HFFc6 (cell line): ENCODE measurements at regions not wholly inside any gene's neighbourhood (a gene's known extent, or its start where the extent isn't known, plus 50 kb on each side); places are given as distances from the start of the nearest gene placed in this dataset.

Source experiments
- DNase-seq: peaks from one replicate; pipeline ENCODE4 v3.0.0-alpha.2; 2018
- H3K27ac Mint-ChIP-seq: 2 replicates; pipeline ENCODE4 v1.8.0; 2020; ENCODE audit warnings: mild to moderate bottlenecking, mixed read lengths
- H3K27me3 Mint-ChIP-seq: 2 replicates; pipeline ENCODE4 v1.8.0; 2021; ENCODE audit warnings: mild to moderate bottlenecking, moderate library complexity, mixed read lengths; ENCODE audit not compliant: insufficient read depth
- H3K36me3 Mint-ChIP-seq: 2 replicates; pipeline ENCODE4 v1.8.0; 2021; ENCODE audit warnings: low read depth, mixed read lengths
- H3K4me1 Mint-ChIP-seq: 2 replicates; pipeline ENCODE4 v1.8.0; 2020; ENCODE audit warnings: low read depth, mixed read lengths
- H3K4me3 Mint-ChIP-seq: 2 replicates; pipeline ENCODE4 v1.8.0; 2020; ENCODE audit warnings: mild to moderate bottlenecking, moderate library complexity, mixed read lengths
- H3K9me3 Mint-ChIP-seq: 2 replicates; pipeline ENCODE4 v1.8.0; 2020; ENCODE audit warnings: mild to moderate bottlenecking, mixed read lengths
- TF ChIP-seq, protein P1 (sequence below): fragments of 200-600 bp; sonication (generic); IDR thresholded peaks from 2 replicates; pipeline ENCODE4 v1.5.0; 2021; ENCODE audit warnings: antibody characterized with exemption, mild to moderate bottlenecking

DNA sequence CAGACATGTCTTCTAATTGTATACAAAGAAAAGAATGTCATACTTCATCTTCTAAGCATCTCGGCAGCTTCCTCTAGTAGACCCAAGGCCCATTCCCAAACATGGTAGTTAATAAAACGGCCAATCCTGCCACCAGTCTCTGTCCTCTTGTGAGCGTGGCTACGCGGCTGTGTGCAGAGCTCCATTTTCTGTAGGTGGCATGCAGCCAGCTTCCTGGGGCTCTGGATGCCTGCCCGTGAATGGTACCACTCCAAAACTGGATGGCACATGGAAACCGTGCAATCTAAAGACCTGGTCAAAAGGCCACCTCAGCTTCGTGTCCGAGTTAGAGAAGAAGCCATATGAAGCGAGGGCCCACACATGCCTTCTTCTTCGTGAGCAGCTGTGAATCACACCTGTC lies 110.7 kb downstream of the SIPA1L2 start:
- no peak overlapping the region for H3K27ac Mint-ChIP-seq
- H3K36me3 Mint-ChIP-seq = peaks cover 5% of the 10 kb centered on the region; the same call in 1 of the 2 replicates
- no peak for DNase-seq
- TF ChIP-seq, protein P1, sequence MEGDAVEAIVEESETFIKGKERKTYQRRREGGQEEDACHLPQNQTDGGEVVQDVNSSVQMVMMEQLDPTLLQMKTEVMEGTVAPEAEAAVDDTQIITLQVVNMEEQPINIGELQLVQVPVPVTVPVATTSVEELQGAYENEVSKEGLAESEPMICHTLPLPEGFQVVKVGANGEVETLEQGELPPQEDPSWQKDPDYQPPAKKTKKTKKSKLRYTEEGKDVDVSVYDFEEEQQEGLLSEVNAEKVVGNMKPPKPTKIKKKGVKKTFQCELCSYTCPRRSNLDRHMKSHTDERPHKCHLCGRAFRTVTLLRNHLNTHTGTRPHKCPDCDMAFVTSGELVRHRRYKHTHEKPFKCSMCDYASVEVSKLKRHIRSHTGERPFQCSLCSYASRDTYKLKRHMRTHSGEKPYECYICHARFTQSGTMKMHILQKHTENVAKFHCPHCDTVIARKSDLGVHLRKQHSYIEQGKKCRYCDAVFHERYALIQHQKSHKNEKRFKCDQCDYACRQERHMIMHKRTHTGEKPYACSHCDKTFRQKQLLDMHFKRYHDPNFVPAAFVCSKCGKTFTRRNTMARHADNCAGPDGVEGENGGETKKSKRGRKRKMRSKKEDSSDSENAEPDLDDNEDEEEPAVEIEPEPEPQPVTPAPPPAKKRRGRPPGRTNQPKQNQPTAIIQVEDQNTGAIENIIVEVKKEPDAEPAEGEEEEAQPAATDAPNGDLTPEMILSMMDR = no peak
- peaks cover 49% of the 10 kb centered on the region for H3K9me3 Mint-ChIP-seq
- H3K4me1 Mint-ChIP-seq = no peaks in the 10 kb centered on the region
- no peak overlapping the region for H3K4me3 Mint-ChIP-seq
- no peaks in the 10 kb centered on the region; the same call in 1 of the 2 replicates for H3K27me3 Mint-ChIP-seq

DNA sequence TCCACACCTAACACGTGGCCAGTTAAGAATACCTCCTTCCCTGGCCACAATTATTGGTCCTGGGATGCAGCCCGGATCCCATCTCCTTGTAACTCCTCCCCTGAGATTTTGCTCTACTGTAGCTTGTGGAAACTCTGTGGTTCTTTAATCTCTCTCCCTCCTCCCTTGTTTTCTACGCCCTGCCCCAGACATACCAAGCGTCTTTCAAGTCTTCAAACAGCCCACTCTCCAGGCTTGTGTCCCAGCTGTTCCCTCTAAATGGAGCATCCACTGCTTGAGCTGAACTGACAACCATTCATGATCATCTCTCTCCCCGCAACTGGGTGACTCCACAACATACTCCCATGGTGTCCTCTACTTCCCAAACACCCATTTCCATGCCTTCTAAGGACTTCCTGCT lies 111.6 kb downstream of the SIPA1L2 start:
- TF ChIP-seq, protein P1 = no peak
- DNase-seq = no peak
- peaks cover 52% of the 10 kb centered on the region for H3K9me3 Mint-ChIP-seq
- H3K4me1 Mint-ChIP-seq = no peaks in the 10 kb centered on the region
- H3K4me3 Mint-ChIP-seq = no peak overlapping the region
- H3K27me3 Mint-ChIP-seq = no peaks in the 10 kb centered on the region; the same call in 1 of the 2 replicates
- H3K36me3 Mint-ChIP-seq = peaks cover 5% of the 10 kb centered on the region; the same call in 1 of the 2 replicates
- H3K27ac Mint-ChIP-seq = no peak overlapping the region

DNA sequence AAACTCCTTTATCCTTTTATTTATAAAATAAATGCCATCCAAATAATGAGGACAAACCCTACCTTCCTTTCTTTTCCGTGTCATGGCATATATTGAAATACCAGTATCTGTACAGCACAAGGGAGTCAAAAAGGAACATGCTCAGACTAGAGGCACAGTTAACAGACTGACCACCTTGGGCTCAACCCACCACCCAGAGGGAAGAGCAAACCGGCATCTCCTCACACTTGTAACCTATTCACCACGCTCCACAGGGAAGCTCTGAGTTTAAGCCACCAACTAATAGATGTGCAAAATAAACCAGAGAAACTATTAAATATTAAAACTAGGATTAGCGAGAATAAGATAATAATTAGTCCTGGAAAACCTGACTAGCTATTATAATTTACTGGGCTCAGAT lies 112.7 kb downstream of the SIPA1L2 start:
- no peak overlapping the region for H3K4me3 Mint-ChIP-seq
- TF ChIP-seq, protein P1 = no peak
- H3K27ac Mint-ChIP-seq = no peak overlapping the region
- H3K4me1 Mint-ChIP-seq = no peaks in the 10 kb centered on the region
- no peak for DNase-seq
- H3K27me3 Mint-ChIP-seq = no peaks in the 10 kb centered on the region; the same call in 1 of the 2 replicates
- H3K36me3 Mint-ChIP-seq = peaks cover 5% of the 10 kb centered on the region; the same call in 1 of the 2 replicates
- H3K9me3 Mint-ChIP-seq = peaks cover 52% of the 10 kb centered on the region

DNA sequence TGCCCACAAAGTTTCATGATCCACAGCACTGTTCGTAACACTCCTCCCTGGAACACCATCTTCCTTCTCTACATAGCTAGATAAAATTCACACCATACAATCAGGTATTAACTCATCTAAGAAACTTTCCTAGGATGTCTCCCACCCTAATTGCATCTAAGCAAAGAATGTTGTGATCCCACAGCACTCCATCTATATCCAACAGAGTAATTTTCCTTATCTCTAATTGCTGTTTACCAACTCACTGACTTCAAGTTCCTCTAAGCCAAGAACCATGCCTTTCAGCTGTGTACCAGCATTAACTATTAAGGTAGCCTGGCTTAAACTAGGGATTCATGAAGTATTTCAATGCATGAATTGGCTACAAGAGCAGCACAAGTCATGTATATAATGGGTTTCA lies 114.2 kb downstream of the SIPA1L2 start:
- no peaks in the 10 kb centered on the region for H3K4me1 Mint-ChIP-seq
- TF ChIP-seq, protein P1 = no peak
- peaks cover 5% of the 10 kb centered on the region; the same call in 1 of the 2 replicates for H3K36me3 Mint-ChIP-seq
- no peak overlapping the region for H3K4me3 Mint-ChIP-seq
- no peak overlapping the region for H3K27ac Mint-ChIP-seq
- no peak for DNase-seq
- no peaks in the 10 kb centered on the region for H3K27me3 Mint-ChIP-seq
- H3K9me3 Mint-ChIP-seq = peaks cover 50% of the 10 kb centered on the region

DNA sequence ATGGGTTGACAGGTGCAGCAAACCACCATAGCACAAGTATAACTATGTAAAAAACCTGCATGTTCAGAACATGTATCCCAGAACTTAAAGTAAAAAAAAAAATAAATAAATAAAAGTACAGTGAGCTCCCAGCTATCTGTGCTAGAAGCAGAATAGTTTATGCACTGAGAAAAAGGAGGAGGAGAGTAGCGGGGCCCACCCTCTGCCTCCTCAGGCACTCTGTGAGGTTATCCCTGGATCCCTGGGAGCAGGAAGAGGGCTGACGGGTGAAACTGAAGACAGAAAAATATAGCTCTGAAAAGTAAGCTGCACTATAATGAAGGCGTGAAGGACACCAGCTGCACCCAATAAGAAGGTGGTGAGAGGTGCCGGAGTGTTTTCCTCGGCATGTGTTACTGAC lies 117.2 kb downstream of the SIPA1L2 start:
- DNase-seq = no peak
- Mint-ChIP-seq H3K4me3 (no peak overlapping the region), H3K4me1 (no peaks in the 10 kb centered on the region), H3K27ac (no peak overlapping the region), H3K36me3 (no peaks in the 10 kb centered on the region), H3K27me3 (no peaks in the 10 kb centered on the region), H3K9me3 (peaks cover 50% of the 10 kb centered on the region)
- TF ChIP-seq, protein P1 = no peak

DNA sequence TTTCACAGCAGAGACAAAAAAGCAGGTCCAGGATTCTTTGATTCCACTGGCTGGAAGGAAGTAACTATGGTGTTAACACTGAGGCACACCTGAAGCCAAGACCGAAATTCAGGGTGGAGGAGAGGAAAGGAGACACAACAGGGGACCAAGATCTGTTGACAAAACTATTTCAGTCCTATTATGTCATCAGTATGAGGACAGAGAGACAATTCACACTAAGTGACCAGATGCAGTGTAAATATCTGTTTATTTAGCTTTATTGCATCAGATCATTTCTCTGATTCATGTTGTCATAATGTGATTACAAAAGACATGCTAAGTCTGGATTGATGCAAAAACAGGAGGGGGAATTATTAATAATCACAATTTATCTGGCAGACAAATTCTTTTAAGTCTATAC lies 118.8 kb downstream of the SIPA1L2 start:
- TF ChIP-seq, protein P1 = no peak
- Mint-ChIP-seq H3K27ac (no peak overlapping the region), H3K4me3 (no peak overlapping the region), H3K4me1 (no peaks in the 10 kb centered on the region), H3K27me3 (no peaks in the 10 kb centered on the region), H3K36me3 (no peaks in the 10 kb centered on the region), H3K9me3 (peaks cover 60% of the 10 kb centered on the region)
- DNase-seq = no peak
